IgD-negative memory B cell (primary cell): ENCODE measurements at regions not wholly inside any gene's neighbourhood (a gene's known extent, or its start where the extent isn't known, plus 50 kb on each side); places are given as distances from the start of the nearest gene placed in this dataset.
"Not testable (repeated sequence)": the region's sequence is repeated elsewhere in the genome, so short reads cannot be mapped to it uniquely, and the experiment has no call there.

Source experiments
- H3K27ac Mint-ChIP-seq, 3 donors: one replicate each; pipeline ENCODE4 v1.8.0; 2020 to 2022; ENCODE audit warnings: mild to moderate bottlenecking in 3 of 3, mixed read lengths in 3 of 3, moderate library complexity in 1 of 3
- H3K27me3 Mint-ChIP-seq: one replicate; pipeline ENCODE4 v1.8.0; 2021; ENCODE audit warnings: mixed read lengths
- H3K36me3 Mint-ChIP-seq: one replicate; pipeline ENCODE4 v1.8.0; 2020; ENCODE audit warnings: mild to moderate bottlenecking, mixed read lengths
- H3K4me1 Mint-ChIP-seq, 3 donors: one replicate each; pipeline ENCODE4 v1.8.0; 2020 to 2022; ENCODE audit warnings: mixed read lengths in 3 of 3, mild to moderate bottlenecking in 1 of 3
- H3K4me3 Mint-ChIP-seq, 4 donors: one replicate each; pipeline ENCODE4 v1.8.0; 2020 to 2022; ENCODE audit warnings: mild to moderate bottlenecking in 4 of 4, mixed read lengths in 4 of 4, moderate library complexity in 3 of 4
- H3K9me3 Mint-ChIP-seq, 3 donors: one replicate each; pipeline ENCODE4 v1.8.0; 2020 to 2021; ENCODE audit warnings: mixed read lengths in 3 of 3, mild to moderate bottlenecking in 1 of 3

GRCh38 chr6:1475174-1475573 is 85.8 kb downstream of the FOXF2 start:
- Mint-ChIP-seq H3K27me3 (peaks cover 6% of the 10 kb centered on the region), H3K9me3 (peaks cover 0 to 4% (median 0%) of the 10 kb centered on the region in 3 donors), H3K4me1 (peaks cover 0 to 4% (median 2%) of the 10 kb centered on the region in 3 donors), H3K27ac (no peak overlapping the region), H3K4me3 (no peak overlapping the region), H3K36me3 (peaks cover 4% of the 10 kb centered on the region)

DNA sequence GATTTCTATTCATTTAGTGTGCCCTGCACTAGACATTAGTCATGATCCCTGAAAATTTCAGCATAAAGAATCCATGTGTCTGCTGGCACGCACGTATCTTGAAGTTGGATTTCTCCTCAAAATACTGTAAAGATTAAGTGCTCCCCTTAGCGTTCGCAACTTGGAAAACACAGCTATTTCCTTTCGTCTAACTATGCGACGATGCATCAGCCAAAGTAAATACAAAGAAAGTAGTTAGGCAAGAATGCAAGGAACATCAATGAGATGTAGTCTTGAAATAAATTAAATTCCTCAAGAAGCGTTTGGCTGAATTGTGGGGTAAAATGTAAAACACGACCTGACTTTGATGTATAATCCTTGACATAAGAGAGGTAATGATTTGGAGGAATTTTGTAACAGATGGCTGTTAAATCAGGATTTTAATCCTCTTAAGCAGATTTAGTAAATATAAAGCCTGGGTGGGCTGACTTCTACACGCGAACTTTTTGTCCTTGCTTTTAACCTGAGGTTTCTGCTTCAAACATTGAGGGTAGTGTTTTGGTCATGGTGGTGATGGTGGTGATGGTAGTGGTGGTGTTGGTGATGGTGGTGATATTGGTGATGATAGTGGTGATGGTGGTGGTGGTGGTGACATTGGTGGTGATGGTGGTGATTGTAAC is 88.2 kb downstream of the FOXF2 start:
- H3K36me3 Mint-ChIP-seq: peaks cover 4% of the 10 kb centered on the region
- H3K4me3 Mint-ChIP-seq: no peak overlapping the region
- peaks cover 1% of the 10 kb centered on the region for H3K27me3 Mint-ChIP-seq
- no peak overlapping the region for H3K27ac Mint-ChIP-seq
- H3K4me1 Mint-ChIP-seq: peaks cover 6 to 11% (median 7%) of the 10 kb centered on the region in 3 donors
- H3K9me3 Mint-ChIP-seq: peaks cover 0 to 4% (median 0%) of the 10 kb centered on the region in 3 donors

- peaks cover 7 to 15% (median 8%) of the 10 kb centered on the region in 3 donors for H3K4me1 Mint-ChIP-seq
- H3K27ac Mint-ChIP-seq, H3K36me3 Mint-ChIP-seq, H3K4me3 Mint-ChIP-seq, H3K9me3 Mint-ChIP-seq, H3K27me3 Mint-ChIP-seq: not testable (repeated sequence)
Observed at GRCh38 chr6:1478163-1478826, 88.9 kb downstream of the FOXF2 start.

DNA sequence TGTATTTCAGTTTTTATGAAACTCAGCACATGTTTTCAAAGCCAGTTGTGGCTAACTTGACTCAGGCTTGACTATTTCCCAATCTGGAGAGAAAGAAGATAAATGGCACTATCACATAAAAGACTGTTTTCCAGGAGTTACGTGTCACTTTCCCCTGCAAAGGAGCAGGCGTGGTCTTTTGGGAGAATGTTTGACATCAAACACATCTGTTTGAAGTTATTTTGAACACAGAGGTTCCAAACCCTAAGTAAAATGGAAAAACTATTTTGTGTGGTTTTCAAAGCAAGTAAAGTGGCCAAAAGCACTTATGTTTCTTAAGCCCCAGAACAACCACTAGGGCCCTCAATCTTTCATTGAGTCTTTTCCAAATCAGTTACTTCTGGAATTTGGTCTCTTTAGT is 89.7 kb downstream of the FOXF2 start:
- Mint-ChIP-seq H3K4me3 (no peak overlapping the region), H3K36me3 (peaks cover 4% of the 10 kb centered on the region), H3K27me3 (peaks cover 1% of the 10 kb centered on the region), H3K4me1 (peaks cover 7 to 15% (median 8%) of the 10 kb centered on the region in 3 donors), H3K9me3 (peaks cover 0 to 4% (median 0%) of the 10 kb centered on the region in 3 donors), H3K27ac (no peak overlapping the region)

DNA sequence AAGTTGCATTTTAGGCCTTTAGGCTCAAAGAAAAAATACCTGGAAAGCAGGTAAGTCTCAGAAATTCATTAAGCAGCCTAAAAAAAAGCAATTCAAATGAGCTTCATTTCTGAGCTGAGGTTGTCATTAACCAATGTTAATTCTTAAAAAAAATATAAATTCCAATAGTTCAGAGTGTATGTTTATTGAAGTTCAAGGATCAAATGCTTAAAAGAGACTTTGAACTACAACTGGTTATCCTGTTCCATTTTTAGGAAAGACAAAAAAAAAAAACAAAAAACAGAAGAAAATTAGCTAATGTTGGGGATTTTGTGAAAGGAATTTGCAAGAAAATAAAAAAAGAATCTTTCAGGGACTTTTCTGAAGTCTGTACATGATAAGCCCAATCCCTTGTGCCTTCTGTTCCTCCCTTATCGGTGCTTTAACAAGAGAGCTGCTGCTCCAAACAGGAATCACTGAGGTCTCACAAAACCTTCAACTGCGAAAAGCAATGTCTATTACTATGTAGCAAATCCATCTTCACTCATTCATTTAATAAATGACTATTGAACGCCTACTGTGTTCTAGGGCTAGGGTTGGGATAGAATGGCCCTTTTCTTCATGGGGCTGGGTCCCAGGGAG is 90.3 kb downstream of the FOXF2 start:
- Mint-ChIP-seq H3K9me3 (peaks cover 0 to 4% (median 0%) of the 10 kb centered on the region in 3 donors), H3K4me3 (no peak overlapping the region), H3K27me3 (peaks cover 1% of the 10 kb centered on the region), H3K4me1 (peaks cover 7 to 15% (median 8%) of the 10 kb centered on the region in 3 donors), H3K36me3 (peaks cover 5% of the 10 kb centered on the region), H3K27ac (no peak overlapping the region)

DNA sequence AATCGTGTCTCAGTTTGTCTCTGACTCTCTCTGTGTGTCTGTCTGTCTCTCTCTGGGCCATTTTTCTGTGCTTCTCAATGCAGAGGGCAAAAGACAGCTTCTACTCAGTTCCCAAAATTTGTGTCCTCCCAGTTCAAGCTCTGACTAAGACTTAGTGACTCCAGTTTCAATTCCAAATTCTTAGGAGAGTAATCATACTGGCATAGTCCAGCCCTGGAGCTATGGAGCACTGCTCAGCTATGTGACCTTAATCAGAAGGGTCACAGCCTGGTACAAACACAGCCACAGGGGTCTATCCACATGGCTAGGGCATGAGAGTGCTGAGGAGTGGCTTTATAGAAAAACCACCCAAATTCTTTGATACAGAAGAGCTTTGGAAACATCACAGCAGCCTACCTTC is 91.9 kb downstream of the FOXF2 start:
- H3K4me1 Mint-ChIP-seq: peaks cover 7 to 19% (median 9%) of the 10 kb centered on the region in 3 donors
- no peak overlapping the region for H3K27ac Mint-ChIP-seq
- peaks cover 7% of the 10 kb centered on the region for H3K36me3 Mint-ChIP-seq
- no peak overlapping the region for H3K4me3 Mint-ChIP-seq
- H3K27me3 Mint-ChIP-seq: no peaks in the 10 kb centered on the region
- H3K9me3 Mint-ChIP-seq: peaks cover 0 to 4% (median 0%) of the 10 kb centered on the region in 3 donors

DNA sequence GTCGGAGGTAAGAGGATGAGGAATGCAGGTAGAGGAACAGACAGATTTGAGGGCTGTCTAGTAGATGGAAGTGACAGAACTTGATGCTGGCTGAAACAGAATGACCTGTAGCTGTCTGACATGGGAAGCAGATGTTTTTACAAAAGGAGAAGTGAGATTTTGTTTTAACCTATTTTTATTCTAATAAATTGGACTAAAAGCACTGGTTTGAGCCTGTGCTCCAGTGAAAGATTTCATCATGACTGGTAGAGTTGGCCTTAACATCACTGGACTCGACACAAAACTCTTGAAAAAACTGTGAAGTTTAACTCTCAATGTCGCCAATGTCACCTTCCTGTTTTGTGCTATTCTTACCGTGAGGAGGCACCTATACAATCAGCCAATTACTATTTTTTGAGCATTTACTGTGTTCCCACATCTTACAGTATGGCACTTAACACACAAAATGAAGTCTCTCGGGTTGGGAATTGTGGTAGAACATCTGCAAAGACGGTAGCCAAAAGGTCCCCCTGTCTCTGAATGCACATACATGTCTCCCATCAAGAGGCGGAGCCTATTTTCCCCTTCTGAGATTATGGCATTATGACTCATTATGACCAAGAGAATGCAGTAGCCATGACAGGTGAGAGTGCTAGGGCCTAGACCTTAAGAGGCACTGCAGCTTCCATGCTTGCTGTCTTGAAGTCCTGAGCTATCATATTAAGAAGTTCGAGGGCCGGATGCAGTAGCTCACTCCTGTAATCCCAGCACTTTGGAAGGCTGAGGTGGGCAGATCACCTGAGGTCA is 93.2 kb downstream of the FOXF2 start:
- H3K9me3 Mint-ChIP-seq: peaks cover 0 to 4% (median 0%) of the 10 kb centered on the region in 3 donors
- H3K27me3 Mint-ChIP-seq: no peaks in the 10 kb centered on the region
- H3K4me3 Mint-ChIP-seq: no peak overlapping the region
- peak overlapping the region in 1 of 3 donors; percentile 17 for H3K27ac Mint-ChIP-seq
- peaks cover 7% of the 10 kb centered on the region for H3K36me3 Mint-ChIP-seq
- H3K4me1 Mint-ChIP-seq: peaks cover 7 to 19% (median 9%) of the 10 kb centered on the region in 3 donors

GRCh38 chr6:1485678-1486077 is 96.3 kb downstream of the FOXF2 start:
- Mint-ChIP-seq H3K27ac (peak overlapping the region in 1 of 3 donors; percentile 4), H3K9me3 (no peaks in the 10 kb centered on the region), H3K27me3 (no peaks in the 10 kb centered on the region), H3K36me3 (peaks cover 3% of the 10 kb centered on the region), H3K4me1 (peaks cover 7 to 19% (median 9%) of the 10 kb centered on the region in 3 donors), H3K4me3 (no peak overlapping the region)

DNA sequence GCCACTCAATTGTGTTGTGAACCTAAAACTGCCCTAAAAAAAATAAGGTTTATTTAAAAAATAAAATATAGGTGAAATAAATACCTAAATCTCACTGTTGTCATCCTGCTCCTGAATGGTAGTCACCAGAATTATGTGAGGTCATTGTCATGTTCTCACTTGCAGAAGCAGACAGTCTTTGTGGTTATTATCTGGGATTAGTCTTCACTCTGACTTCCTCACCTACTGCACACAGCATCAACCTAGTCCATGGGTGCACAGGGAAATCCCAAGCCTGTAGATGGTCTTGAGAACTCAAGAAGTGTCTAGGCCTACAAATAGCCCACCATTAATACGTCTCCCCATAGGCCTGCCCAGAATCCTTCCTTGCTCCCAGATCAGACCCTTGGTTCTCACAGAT is 97.0 kb downstream of the FOXF2 start:
- no peak overlapping the region for H3K27ac Mint-ChIP-seq
- H3K27me3 Mint-ChIP-seq: no peaks in the 10 kb centered on the region
- no peak overlapping the region for H3K4me3 Mint-ChIP-seq
- H3K9me3 Mint-ChIP-seq: no peaks in the 10 kb centered on the region
- peaks cover 3% of the 10 kb centered on the region for H3K36me3 Mint-ChIP-seq
- H3K4me1 Mint-ChIP-seq: peaks cover 7 to 19% (median 9%) of the 10 kb centered on the region in 3 donors

DNA sequence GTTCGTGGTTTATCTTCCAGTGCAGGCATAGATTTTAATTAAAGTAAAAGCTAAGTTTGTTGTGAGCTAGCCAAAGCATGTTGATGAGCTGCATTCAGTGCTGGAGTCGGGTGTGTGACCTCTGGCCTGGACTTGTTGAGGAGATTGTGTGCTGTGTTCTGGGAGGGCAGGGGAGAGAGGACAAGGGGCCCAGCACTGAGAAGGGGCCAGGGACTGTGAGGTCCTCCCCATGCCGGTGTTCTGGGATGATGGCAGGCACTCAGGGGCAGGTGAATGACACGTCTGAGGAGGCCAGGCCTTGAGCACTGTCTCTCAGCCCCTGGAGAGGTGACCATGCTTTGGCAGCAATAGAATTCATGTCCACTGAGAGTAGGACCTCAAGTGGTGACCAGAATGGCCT is 97.9 kb downstream of the FOXF2 start:
- Mint-ChIP-seq H3K4me3 (no peak overlapping the region), H3K36me3 (peaks cover 3% of the 10 kb centered on the region)

DNA sequence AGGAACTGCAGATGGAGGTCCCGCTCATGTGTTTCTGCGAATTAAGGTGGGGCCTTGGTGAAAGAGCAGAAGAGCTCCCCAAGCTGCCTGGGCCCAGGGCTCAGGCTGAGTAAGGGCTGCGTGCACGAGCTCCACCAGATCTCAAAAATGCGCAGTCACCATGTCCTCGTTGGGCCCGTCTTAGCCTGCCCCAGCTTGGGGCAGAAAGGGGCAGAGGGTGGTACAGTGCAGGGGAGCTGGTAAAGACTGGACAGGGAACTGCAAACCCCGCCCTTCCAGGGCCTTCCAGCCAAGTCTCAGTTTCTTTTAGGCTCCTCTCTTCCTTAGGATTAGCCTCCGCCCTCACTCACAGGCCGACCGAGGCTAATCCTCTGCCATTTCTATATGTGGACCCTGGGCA is 101.6 kb downstream of the FOXF2 start:
- Mint-ChIP-seq H3K4me1 (no peaks in the 10 kb centered on the region), H3K36me3 (no peaks in the 10 kb centered on the region), H3K9me3 (no peaks in the 10 kb centered on the region), H3K27me3 (no peaks in the 10 kb centered on the region), H3K27ac (no peak overlapping the region), H3K4me3 (no peak overlapping the region)

More for the DNA sequence above, 97.9 kb downstream of the FOXF2 start:
- Mint-ChIP-seq H3K4me1 (peaks cover 3 to 11% (median 6%) of the 10 kb centered on the region in 3 donors), H3K27ac (no peak overlapping the region), H3K9me3 (no peaks in the 10 kb centered on the region), H3K27me3 (no peaks in the 10 kb centered on the region)

DNA sequence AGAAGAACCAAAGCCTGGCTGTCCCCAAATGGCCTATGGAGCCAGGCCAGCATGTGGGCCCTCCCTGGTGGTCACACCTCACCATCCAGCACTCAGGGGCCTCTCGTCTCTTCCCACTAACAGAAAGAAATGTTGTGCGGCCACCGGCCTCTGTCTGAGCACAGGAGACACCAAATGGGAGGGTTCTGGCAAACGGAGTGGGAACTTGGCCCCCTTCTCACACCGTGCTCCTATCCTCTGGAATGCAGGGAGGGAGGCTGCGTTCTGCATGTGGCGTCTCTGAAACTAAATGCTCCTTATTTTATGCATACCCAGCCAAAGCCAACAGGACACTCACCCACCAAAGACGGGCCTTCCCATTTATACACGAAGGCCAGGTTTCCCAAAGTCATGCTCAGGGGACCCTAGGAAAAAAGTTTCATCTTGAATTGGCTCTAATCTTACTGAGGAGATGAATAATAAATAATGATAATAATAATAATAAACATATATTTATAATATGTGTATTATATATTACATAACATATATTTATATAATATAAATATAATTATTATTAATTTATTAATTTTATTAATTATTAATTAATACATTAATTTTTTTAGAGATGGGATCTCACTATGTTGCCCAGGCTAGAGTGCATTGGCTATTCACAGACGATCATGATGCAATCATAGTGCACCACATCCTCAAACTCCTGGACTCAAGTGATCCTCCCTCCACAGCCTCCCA is 102.4 kb downstream of the FOXF2 start:
- Mint-ChIP-seq H3K9me3 (peaks cover 0 to 1% (median 0%) of the 10 kb centered on the region in 3 donors), H3K4me1 (no peaks in the 10 kb centered on the region), H3K4me3 (no peak overlapping the region), H3K36me3 (no peaks in the 10 kb centered on the region), H3K27ac (no peak overlapping the region), H3K27me3 (no peaks in the 10 kb centered on the region)

- H3K27ac Mint-ChIP-seq: no peak overlapping the region
Observed at GRCh38 chr6:1494671-1495070, 105.3 kb downstream of the FOXF2 start.

DNA sequence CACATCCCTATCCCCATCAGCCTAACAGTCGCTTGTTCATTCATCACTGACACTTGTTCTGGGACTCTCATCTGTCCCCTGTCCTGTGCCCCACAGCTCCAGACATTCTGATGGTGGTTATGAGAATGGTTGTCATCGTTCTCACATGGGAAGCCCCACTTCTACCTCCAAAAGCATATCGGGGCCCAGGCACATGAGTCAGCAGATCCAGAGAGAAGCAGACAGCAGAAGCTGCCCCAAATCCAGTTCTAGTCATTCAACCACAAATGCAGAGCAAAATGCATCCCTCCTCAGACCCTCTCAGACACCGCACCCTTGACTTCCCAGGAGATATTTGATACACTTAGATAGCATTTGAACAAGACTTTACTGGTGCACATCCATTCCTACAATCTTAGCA is 106.0 kb downstream of the FOXF2 start:
- H3K9me3 Mint-ChIP-seq: peaks cover 0 to 1% (median 0%) of the 10 kb centered on the region in 3 donors
- H3K27ac Mint-ChIP-seq: no peak overlapping the region
- H3K4me3 Mint-ChIP-seq: no peak overlapping the region
- H3K4me1 Mint-ChIP-seq: no peaks in the 10 kb centered on the region
- H3K27me3 Mint-ChIP-seq: no peaks in the 10 kb centered on the region
- no peaks in the 10 kb centered on the region for H3K36me3 Mint-ChIP-seq

More at GRCh38 chr6:1494671-1495070, 105.3 kb downstream of the FOXF2 start:
- Mint-ChIP-seq H3K4me1 (no peaks in the 10 kb centered on the region), H3K27me3 (no peaks in the 10 kb centered on the region), H3K36me3 (no peaks in the 10 kb centered on the region), H3K9me3 (peaks cover 0 to 1% (median 0%) of the 10 kb centered on the region in 3 donors), H3K4me3 (no peak overlapping the region)
